Testis (tissue), 2 donors: ENCODE measurements at regions not wholly inside any gene's neighbourhood (a gene's known extent, or its start where the extent isn't known, plus 50 kb on each side); places are given as distances from the start of the nearest gene placed in this dataset.

Experiments used
- DNase-seq: peaks from one replicate; pipeline ENCODE4 v3.0.0-alpha.2; 2019
- H3K27ac ChIP-seq, 2 donors: fragments of 200-600 bp; sonication (generic); one replicate each; pipeline ENCODE4 v1.5.1; 2019
- H3K27me3 ChIP-seq: fragments of 200-600 bp; sonication (generic); one replicate; pipeline ENCODE4 v1.5.1; 2019
- H3K36me3 ChIP-seq: fragments of 200-600 bp; sonication (generic); one replicate; pipeline ENCODE4 v1.5.1; 2017; ENCODE audit warnings: low read depth; ENCODE audit errors: missing control alignments
- H3K4me1 ChIP-seq: fragments of 200-600 bp; sonication (generic); one replicate; pipeline ENCODE4 v1.5.1; 2019
- H3K4me3 ChIP-seq, 2 donors: fragments of 200-600 bp; sonication (generic); one replicate each; pipeline ENCODE4 v1.5.1; 2017 to 2019
- H3K9me3 ChIP-seq: fragments of 200-600 bp; sonication (generic); one replicate; pipeline ENCODE4 v1.5.1; 2017
- CTCF ChIP-seq, 3 experiments: fragments of 450-650 bp in 2 of 3; fragments of 200-600 bp in 1 of 3; sonication (generic) in 1 of 3; IDR thresholded peaks; one replicate each; pipeline ENCODE4 v1.5.1; 2016 to 2019; ENCODE audit warnings: antibody characterized with exemption in 3 of 3, mild to moderate bottlenecking in 2 of 3, moderate library complexity in 1 of 3
- POLR2A ChIP-seq: fragments of 450-650 bp; IDR thresholded peaks from one replicate; pipeline ENCODE4 v1.6.1; 2017; ENCODE audit warnings: antibody characterized with exemption, mild to moderate bottlenecking, moderate library complexity
- WGBS, 2 donors: methylation state at CpG; one replicate each; pipeline ENCODE4 v1.1.5; 2018; 5-methylcytosine and 5-hydroxymethylcytosine counted together
- intact Hi-C: fragments of 100-400 bp; cut with DNase I; formaldehyde crosslinking; loops from one replicate; pipeline ENCODE4 v1.15.1; 2023; ENCODE audit warnings: low total_unique reads

- intact Hi-C loops, result no loop called here
- no peaks in the 10 kb centered on the region for H3K27me3 ChIP-seq
- no peak overlapping the region for H3K27ac ChIP-seq
- no peak for DNase-seq
- no peaks in the 10 kb centered on the region for H3K36me3 ChIP-seq
- no peak overlapping the region for H3K4me3 ChIP-seq
- no peaks in the 10 kb centered on the region for H3K4me1 ChIP-seq
- 90 to 94% methylated on average over 4 of the region's 4 CpGs for WGBS, 2 donors
- no peaks in the 10 kb centered on the region for H3K9me3 ChIP-seq
- no peak for TF ChIP-seq POLR2A
- TF ChIP-seq CTCF (IDR thresholded peaks at IDR 0.05), result no peak
These were observed 349.3 kb downstream of the MN1 start for GRCh38 chr22:27452245-27452644.

- DNase-seq, result no peak
- Histone ChIP-seq H3K27me3 (no peaks in the 10 kb centered on the region), H3K36me3 (no peaks in the 10 kb centered on the region), H3K27ac (no peak overlapping the region), H3K4me1 (no peaks in the 10 kb centered on the region), H3K9me3 (no peaks in the 10 kb centered on the region), H3K4me3 (no peak overlapping the region)
- WGBS, 2 donors, result 73 to 75% methylated on average over 4 of the region's 4 CpGs
- intact Hi-C loops, result no loop called here
- TF ChIP-seq POLR2A (no peak), CTCF (IDR thresholded peaks at IDR 0.05) (no peak)
These were observed 348.6 kb downstream of the MN1 start for GRCh38 chr22:27452922-27453321.

GRCh38 chr22:27453725-27454124, 347.8 kb downstream of the MN1 start:
- Histone ChIP-seq H3K4me1 (no peaks in the 10 kb centered on the region), H3K36me3 (no peaks in the 10 kb centered on the region), H3K27ac (no peak overlapping the region), H3K4me3 (no peak overlapping the region), H3K27me3 (no peaks in the 10 kb centered on the region), H3K9me3 (no peaks in the 10 kb centered on the region)
- intact Hi-C loops, result no loop called here
- 74% methylated on average over 4 of the region's 4 CpGs for WGBS, 2 donors
- DNase-seq, result no peak
- TF ChIP-seq CTCF (IDR thresholded peaks at IDR 0.05), result no peak
- no peak for TF ChIP-seq POLR2A

- intact Hi-C loops, result no loop called here
- Histone ChIP-seq H3K4me1 (no peaks in the 10 kb centered on the region), H3K27ac (no peak overlapping the region), H3K27me3 (no peaks in the 10 kb centered on the region), H3K36me3 (no peaks in the 10 kb centered on the region), H3K4me3 (no peak overlapping the region), H3K9me3 (no peaks in the 10 kb centered on the region)
- no peak for TF ChIP-seq CTCF (IDR thresholded peaks at IDR 0.05)
- TF ChIP-seq POLR2A, result no peak
- 73 to 79% methylated on average over 4 of the region's 4 CpGs for WGBS, 2 donors
- no peak for DNase-seq
These were observed 346.6 kb downstream of the MN1 start for GRCh38 chr22:27454807-27455450.

- intact Hi-C loops, result no loop called here
- 82 to 90% methylated on average over 2 of the region's 2 CpGs for WGBS, 2 donors
- H3K27me3 ChIP-seq, result no peaks in the 10 kb centered on the region
- TF ChIP-seq POLR2A (no peak), CTCF (IDR thresholded peaks at IDR 0.05) (no peak)
- no peaks in the 10 kb centered on the region for H3K36me3 ChIP-seq
- no peaks in the 10 kb centered on the region for H3K9me3 ChIP-seq
- no peaks in the 10 kb centered on the region for H3K4me1 ChIP-seq
- no peak overlapping the region for H3K4me3 ChIP-seq
- DNase-seq, result no peak
- no peak overlapping the region for H3K27ac ChIP-seq
These were observed 346.0 kb downstream of the MN1 start for GRCh38 chr22:27455526-27455925.
